ENCODE measurements at regions not wholly inside any gene's neighbourhood (a gene's known extent, or its start where the extent isn't known, plus 50 kb on each side); places are given as distances from the start of the nearest gene placed in this dataset.

DNA sequence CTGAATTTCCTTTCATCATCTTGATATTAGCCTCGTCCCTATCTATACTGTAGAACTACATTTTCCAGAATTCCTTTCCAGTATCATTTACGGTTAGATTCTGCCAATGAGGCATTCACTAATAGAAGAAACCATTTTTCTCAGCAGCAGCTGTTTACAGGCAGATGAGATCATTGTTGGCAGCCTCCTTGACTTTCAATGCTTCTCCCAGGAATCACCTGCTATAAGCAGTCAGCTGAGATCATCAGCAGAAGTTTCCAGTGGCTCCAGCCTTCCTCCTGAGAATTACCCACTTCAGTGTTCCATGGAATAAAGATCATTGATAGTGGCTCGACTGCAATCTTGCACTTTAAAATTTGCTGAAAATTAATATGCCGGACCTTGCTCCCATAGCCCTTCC is 157.3 kb upstream of the TET2 start:
- H3K4me1 ChIP-seq (ENCODE audit: insufficient read depth) = no peaks in the 10 kb centered on the region
- no peaks in the 10 kb centered on the region for H3K27me3 ChIP-seq
- no peak overlapping the region for H3K4me2 ChIP-seq
- no peaks in the 10 kb centered on the region for H3K9me3 ChIP-seq (ENCODE audit: low read depth)
- TF ChIP-seq, protein P1, sequence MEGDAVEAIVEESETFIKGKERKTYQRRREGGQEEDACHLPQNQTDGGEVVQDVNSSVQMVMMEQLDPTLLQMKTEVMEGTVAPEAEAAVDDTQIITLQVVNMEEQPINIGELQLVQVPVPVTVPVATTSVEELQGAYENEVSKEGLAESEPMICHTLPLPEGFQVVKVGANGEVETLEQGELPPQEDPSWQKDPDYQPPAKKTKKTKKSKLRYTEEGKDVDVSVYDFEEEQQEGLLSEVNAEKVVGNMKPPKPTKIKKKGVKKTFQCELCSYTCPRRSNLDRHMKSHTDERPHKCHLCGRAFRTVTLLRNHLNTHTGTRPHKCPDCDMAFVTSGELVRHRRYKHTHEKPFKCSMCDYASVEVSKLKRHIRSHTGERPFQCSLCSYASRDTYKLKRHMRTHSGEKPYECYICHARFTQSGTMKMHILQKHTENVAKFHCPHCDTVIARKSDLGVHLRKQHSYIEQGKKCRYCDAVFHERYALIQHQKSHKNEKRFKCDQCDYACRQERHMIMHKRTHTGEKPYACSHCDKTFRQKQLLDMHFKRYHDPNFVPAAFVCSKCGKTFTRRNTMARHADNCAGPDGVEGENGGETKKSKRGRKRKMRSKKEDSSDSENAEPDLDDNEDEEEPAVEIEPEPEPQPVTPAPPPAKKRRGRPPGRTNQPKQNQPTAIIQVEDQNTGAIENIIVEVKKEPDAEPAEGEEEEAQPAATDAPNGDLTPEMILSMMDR (IDR thresholded peaks at IDR 0.05; ENCODE audit: poor library complexity) = no peak
- TF ChIP-seq EZH2phosphoT487 (IDR thresholded peaks at IDR 0.05; ENCODE audit: low read depth, severe bottlenecking, unreplicated experiment) = no peak
- TF ChIP-seq EZH2 (IDR thresholded peaks at IDR 0.05; ENCODE audit: borderline replicate concordance) = no peak
- H3K9me2 ChIP-seq (replicated peaks; ENCODE audit: insufficient read depth) = no peaks in the 10 kb centered on the region
- no peak for DNase-seq (ENCODE audit: low spot score)
- no peak overlapping the region for H2AFZ ChIP-seq
- no peaks in the 10 kb centered on the region for H4K20me1 ChIP-seq (ENCODE audit: insufficient read depth, poor library complexity, severe bottlenecking)
- H3K36me3 ChIP-seq (replicated peaks; ENCODE audit: insufficient read depth, low read depth) = no peaks in the 10 kb centered on the region
- H3K4me3 ChIP-seq = no peak overlapping the region
- 77% methylated on average over 4 of the region's 4 CpGs for WGBS (ENCODE audit: low lambda C conversion rate, missing lambda C conversion rate)
- H3K27ac ChIP-seq = no peak overlapping the region
- H3K79me2 ChIP-seq = no peaks in the 10 kb centered on the region

GRCh38 chr4:105002278-105002677 is 144.4 kb upstream of the TET2 start:
- Histone ChIP-seq H3K4me3 (no peak overlapping the region), H3K9me2 (replicated peaks; ENCODE audit: insufficient read depth) (no peaks in the 10 kb centered on the region), H4K20me1 (ENCODE audit: insufficient read depth, poor library complexity, severe bottlenecking) (no peaks in the 10 kb centered on the region), H3K27ac (no peak overlapping the region), H2AFZ (no peak overlapping the region), H3K27me3 (no peaks in the 10 kb centered on the region), H3K4me1 (ENCODE audit: insufficient read depth) (no peaks in the 10 kb centered on the region), H3K36me3 (replicated peaks; ENCODE audit: insufficient read depth, low read depth) (no peaks in the 10 kb centered on the region), H3K4me2 (no peak overlapping the region), H3K79me2 (no peaks in the 10 kb centered on the region), H3K9me3 (ENCODE audit: low read depth) (no peaks in the 10 kb centered on the region)
- TF ChIP-seq, protein P1 (IDR thresholded peaks at IDR 0.05; ENCODE audit: poor library complexity) = no peak
- no peak for TF ChIP-seq EZH2phosphoT487 (IDR thresholded peaks at IDR 0.05; ENCODE audit: low read depth, severe bottlenecking, unreplicated experiment)
- TF ChIP-seq EZH2 (IDR thresholded peaks at IDR 0.05; ENCODE audit: borderline replicate concordance) = no peak
- no peak for DNase-seq (ENCODE audit: low spot score)
- WGBS (ENCODE audit: low lambda C conversion rate, missing lambda C conversion rate) = 87% methylated on average over 6 of the region's 6 CpGs

DNA sequence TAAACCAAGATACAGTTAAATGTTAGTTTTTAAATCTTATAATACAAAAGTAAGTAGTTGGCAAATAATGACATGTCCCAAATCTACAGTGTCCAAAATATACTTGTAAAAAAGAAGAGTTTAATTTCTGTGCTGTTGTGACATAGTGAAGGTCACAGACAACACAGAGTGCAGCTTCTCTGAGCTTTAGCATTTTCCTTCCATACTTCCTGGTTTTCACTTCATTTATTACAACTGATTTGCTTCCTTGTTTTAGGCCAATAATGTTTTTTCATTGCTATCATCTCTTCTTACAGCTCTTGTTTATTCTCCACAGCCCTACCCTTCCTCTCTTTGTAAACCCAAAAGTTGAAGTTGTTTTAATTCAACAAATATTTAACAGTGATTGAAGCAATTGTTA is 132.4 kb upstream of the TET2 start:
- Histone ChIP-seq H3K27ac (no peak overlapping the region), H3K9me2 (replicated peaks; ENCODE audit: insufficient read depth) (no peaks in the 10 kb centered on the region), H4K20me1 (ENCODE audit: insufficient read depth, poor library complexity, severe bottlenecking) (no peaks in the 10 kb centered on the region), H3K4me1 (ENCODE audit: insufficient read depth) (no peaks in the 10 kb centered on the region), H3K4me3 (no peak overlapping the region), H2AFZ (peak overlapping the region; percentile 6), H3K4me2 (no peak overlapping the region), H3K36me3 (replicated peaks; ENCODE audit: insufficient read depth, low read depth) (no peaks in the 10 kb centered on the region), H3K27me3 (no peaks in the 10 kb centered on the region), H3K79me2 (no peaks in the 10 kb centered on the region), H3K9me3 (ENCODE audit: low read depth) (no peaks in the 10 kb centered on the region)
- DNase-seq (ENCODE audit: low spot score) = no peak
- TF ChIP-seq, protein P1 (IDR thresholded peaks at IDR 0.05; ENCODE audit: poor library complexity) = no peak
- TF ChIP-seq EZH2 (IDR thresholded peaks at IDR 0.05; ENCODE audit: borderline replicate concordance) = no peak
- TF ChIP-seq EZH2phosphoT487 (IDR thresholded peaks at IDR 0.05; ENCODE audit: low read depth, severe bottlenecking, unreplicated experiment) = no peak

GRCh38 chr4:105014635-105015034 is 132.0 kb upstream of the TET2 start:
- Histone ChIP-seq H3K27ac (no peak overlapping the region), H3K36me3 (replicated peaks; ENCODE audit: insufficient read depth, low read depth) (no peaks in the 10 kb centered on the region), H3K27me3 (no peaks in the 10 kb centered on the region), H3K9me3 (ENCODE audit: low read depth) (no peaks in the 10 kb centered on the region), H3K4me3 (no peak overlapping the region), H3K9me2 (replicated peaks; ENCODE audit: insufficient read depth) (no peaks in the 10 kb centered on the region), H3K4me1 (ENCODE audit: insufficient read depth) (no peaks in the 10 kb centered on the region), H4K20me1 (ENCODE audit: insufficient read depth, poor library complexity, severe bottlenecking) (no peaks in the 10 kb centered on the region), H3K79me2 (no peaks in the 10 kb centered on the region), H2AFZ (peak overlapping the region; percentile 6), H3K4me2 (no peak overlapping the region)
- TF ChIP-seq EZH2phosphoT487 (IDR thresholded peaks at IDR 0.05; ENCODE audit: low read depth, severe bottlenecking, unreplicated experiment) = no peak
- DNase-seq (ENCODE audit: low spot score) = no peak
- 61% methylated on average over 4 of the region's 4 CpGs for WGBS (ENCODE audit: low lambda C conversion rate, missing lambda C conversion rate)
